ENCODE measurements at regions not wholly inside any gene's neighbourhood (a gene's known extent, or its start where the extent isn't known, plus 50 kb on each side); places are given as distances from the start of the nearest gene placed in this dataset.

- Histone ChIP-seq H3K27me3 (ENCODE audit: control insufficient read depth in 2 of 2, insufficient read depth in 2 of 2, low read length in 2 of 2) (no peaks in the 10 kb centered on the region), H3K4me3 (replicated peaks in 1 of 3; ENCODE audit: insufficient read depth in 1 of 3, low read depth in 1 of 3, low read length in 3 of 3) (no peak overlapping the region), H4K20me1 (replicated peaks; ENCODE audit: control insufficient read depth, extremely low read depth, insufficient read depth, low read length) (no peaks in the 10 kb centered on the region), H3K9me3 (replicated peaks; ENCODE audit: control insufficient read depth, insufficient read depth, low read length) (no peaks in the 10 kb centered on the region), H3K36me3 (ENCODE audit: control insufficient read depth in 2 of 2, extremely low read depth in 1 of 2, insufficient read depth in 2 of 2, low read length in 2 of 2) (no peaks in the 10 kb centered on the region), H2AFZ (ENCODE audit: low read depth, low read length) (no peak overlapping the region), H3K4me2 (ENCODE audit: insufficient read depth, low read length) (no peak overlapping the region), H3K79me2 (ENCODE audit: control insufficient read depth, insufficient read depth, low read length) (no peaks in the 10 kb centered on the region), H3K9me1 (replicated peaks; ENCODE audit: control insufficient read depth, extremely low read depth, insufficient read depth, low read length) (no peaks in the 10 kb centered on the region), H3K27ac (ENCODE audit: insufficient read depth, low read depth, low read length) (no peak overlapping the region), H3K4me1 (ENCODE audit: control insufficient read depth, extremely low read depth, insufficient read depth, low read length) (no peaks in the 10 kb centered on the region), H3K9ac (replicated peaks; ENCODE audit: extremely low read depth, insufficient read depth, low read length) (no peak overlapping the region)
- intact Hi-C loops (cut with micrococcal nuclease) (no loop called here), dilution Hi-C loops (cut with MboI; ENCODE audit: extremely low pct_ligation_motif_present, low sequenced_read_pairs) (no loop called here)
- DNase-seq (ENCODE audit: low read depth, low spot score) (no peak), FAIRE-seq (no peak)
- POLR2A ChIA-PET = no interaction called here
- TF ChIP-seq JUN (IDR thresholded peaks at IDR 0.05; ENCODE audit: borderline replicate concordance, insufficient read depth, insufficient read length, low read depth) = no peak
- TF ChIP-seq, protein P1, sequence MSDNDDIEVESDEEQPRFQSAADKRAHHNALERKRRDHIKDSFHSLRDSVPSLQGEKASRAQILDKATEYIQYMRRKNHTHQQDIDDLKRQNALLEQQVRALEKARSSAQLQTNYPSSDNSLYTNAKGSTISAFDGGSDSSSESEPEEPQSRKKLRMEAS (IDR thresholded peaks at IDR 0.05; ENCODE audit: insufficient read depth, insufficient read length) = no peak
- CTCF ChIA-PET = no interaction called here
- no TSS peak for BruUV-seq (replicated peaks)
Measured at GRCh38 chr6:115610696-115611095, 450.0 kb downstream of the FRK start.

- ChIA-PET CTCF (no interaction called here), POLR2A (no interaction called here)
- no peaks in the 10 kb centered on the region for H3K4me1 ChIP-seq (ENCODE audit: control insufficient read depth, extremely low read depth, insufficient read depth, low read length)
- H3K4me2 ChIP-seq (ENCODE audit: insufficient read depth, low read length) = no peak overlapping the region
- no peak overlapping the region for H3K9ac ChIP-seq (replicated peaks; ENCODE audit: extremely low read depth, insufficient read depth, low read length)
- no peak for FAIRE-seq
- no peaks in the 10 kb centered on the region for H4K20me1 ChIP-seq (replicated peaks; ENCODE audit: control insufficient read depth, extremely low read depth, insufficient read depth, low read length)
- no peak overlapping the region for H3K4me3 ChIP-seq (replicated peaks in 1 of 3; ENCODE audit: insufficient read depth in 1 of 3, low read depth in 1 of 3, low read length in 3 of 3)
- no peak overlapping the region for H2AFZ ChIP-seq (ENCODE audit: low read depth, low read length)
- TF ChIP-seq MYC (IDR thresholded peaks at IDR 0.05; ENCODE audit: low read depth, low read length) (no peak), JUN (IDR thresholded peaks at IDR 0.05; ENCODE audit: borderline replicate concordance, insufficient read depth, insufficient read length, low read depth) (no peak), GATA2 (IDR thresholded peaks at IDR 0.05; ENCODE audit: insufficient read depth, insufficient read length, low read depth, low read length) (no peak), CTCF (IDR thresholded peaks at IDR 0.05; ENCODE audit: extremely low read depth in 1 of 2, insufficient read depth in 1 of 2, low read depth in 1 of 2, low read length in 2 of 2) (no peak), POLR2AphosphoS5 (IDR thresholded peaks at IDR 0.05; ENCODE audit: insufficient read depth, low read depth, low read length) (no peak), POLR2A (IDR thresholded peaks at IDR 0.05; ENCODE audit: low read depth, low read length) (no peak), FOS (IDR thresholded peaks at IDR 0.05; ENCODE audit: borderline replicate concordance, insufficient read depth, low read length) (no peak), EZH2 (IDR thresholded peaks at IDR 0.05; ENCODE audit: borderline replicate concordance, low read depth, low read length, severe bottlenecking) (no peak)
- TF ChIP-seq, protein P1 (IDR thresholded peaks at IDR 0.05; ENCODE audit: insufficient read depth, insufficient read length) = no peak
- no peak overlapping the region for H3K27ac ChIP-seq (ENCODE audit: insufficient read depth, low read depth, low read length)
- no peak for DNase-seq (ENCODE audit: low read depth, low spot score)
- dilution Hi-C loops (cut with MboI; ENCODE audit: extremely low pct_ligation_motif_present, low sequenced_read_pairs) = no loop called here
- H3K36me3 ChIP-seq (ENCODE audit: control insufficient read depth in 2 of 2, extremely low read depth in 1 of 2, insufficient read depth in 2 of 2, low read length in 2 of 2) = no peaks in the 10 kb centered on the region
- no peaks in the 10 kb centered on the region for H3K79me2 ChIP-seq (ENCODE audit: control insufficient read depth, insufficient read depth, low read length)
- peaks cover 2% of the 10 kb centered on the region for H3K9me3 ChIP-seq (replicated peaks; ENCODE audit: control insufficient read depth, insufficient read depth, low read length)
- BruUV-seq (replicated peaks) = no TSS peak
- no peaks in the 10 kb centered on the region for H3K27me3 ChIP-seq (ENCODE audit: control insufficient read depth in 2 of 2, insufficient read depth in 2 of 2, low read length in 2 of 2)
- intact Hi-C loops (cut with micrococcal nuclease) = no loop called here
- H3K9me1 ChIP-seq (replicated peaks; ENCODE audit: control insufficient read depth, extremely low read depth, insufficient read depth, low read length) = no peaks in the 10 kb centered on the region
Measured at GRCh38 chr6:115609111-115609510, 451.6 kb downstream of the FRK start.
